GM23338 (cell line): ENCODE measurements at regions not wholly inside any gene's neighbourhood (a gene's known extent, or its start where the extent isn't known, plus 50 kb on each side); places are given as distances from the start of the nearest gene placed in this dataset.

Experiments
- ATAC-seq: fragments of 200-7000 bp; cut with Tn5 transposase; 3 replicates; pipeline ENCODE4 v1.9.1; 2020
- DNase-seq: peaks from one replicate; pipeline ENCODE4 v3.0.0-alpha.2; 2015; ENCODE audit warnings: low spot score
- H2AFZ ChIP-seq: fragments of 200-600 bp; sonication (generic); 2 replicates; pipeline ENCODE4 v1.8.0; 2016; ENCODE audit warnings: antibody characterized with exemption, mild to moderate bottlenecking, moderate library complexity
- H3F3A ChIP-seq: fragments of 200-600 bp; sonication (generic); replicated peaks from 2 replicates; pipeline ENCODE4 v1.8.0; 2017; ENCODE audit warnings: antibody characterized with exemption, mixed run types, low read depth
- H3K27ac ChIP-seq: fragments of 200-600 bp; sonication (generic); 2 replicates; pipeline ENCODE4 v1.6.1; 2016; ENCODE audit warnings: low read depth
- H3K27me3 ChIP-seq: fragments of 200-600 bp; sonication (generic); 2 replicates; pipeline ENCODE4 v1.8.0; 2016; ENCODE audit warnings: mild to moderate bottlenecking, mixed run types, moderate library complexity; ENCODE audit not compliant: insufficient read depth
- H3K36me3 ChIP-seq: fragments of 200-600 bp; sonication (generic); 2 replicates; pipeline ENCODE4 v1.8.0; 2016; ENCODE audit warnings: mild to moderate bottlenecking; ENCODE audit not compliant: insufficient read depth
- H3K4me1 ChIP-seq: fragments of 200-600 bp; sonication (generic); 2 replicates; pipeline ENCODE4 v1.8.0; 2016; ENCODE audit warnings: mild to moderate bottlenecking, moderate library complexity; ENCODE audit not compliant: insufficient read depth
- H3K4me2 ChIP-seq: fragments of 200-600 bp; sonication (generic); 2 replicates; pipeline ENCODE4 v1.7.1; 2017; ENCODE audit warnings: mixed run types
- H3K4me3 ChIP-seq: fragments of 200-600 bp; sonication (generic); 2 replicates; pipeline ENCODE4 v1.6.1; 2016; ENCODE audit warnings: mixed run types
- H3K79me2 ChIP-seq: fragments of 200-600 bp; sonication (generic); replicated peaks from 2 replicates; pipeline ENCODE4 v1.8.0; 2017; ENCODE audit warnings: mild to moderate bottlenecking; ENCODE audit not compliant: insufficient read depth
- H3K9me2 ChIP-seq: fragments of 200-600 bp; sonication (generic); 2 replicates; pipeline ENCODE4 v1.8.0; 2017; ENCODE audit not compliant: insufficient read depth
- H4K20me1 ChIP-seq: fragments of 200-600 bp; sonication (generic); replicated peaks from 2 replicates; pipeline ENCODE4 v1.8.0; 2017; ENCODE audit warnings: mild to moderate bottlenecking; ENCODE audit not compliant: insufficient read depth
- H3K27ac Mint-ChIP-seq: 2 replicates; pipeline ENCODE4 v1.8.0; 2020; ENCODE audit warnings: inconsistent platforms, mild to moderate bottlenecking, moderate library complexity, mixed read lengths
- H3K27me3 Mint-ChIP-seq: 3 replicates; pipeline ENCODE4 v1.8.0; 2022; ENCODE audit warnings: low read depth, mild to moderate bottlenecking, moderate library complexity, mixed read lengths, inconsistent platforms; ENCODE audit not compliant: insufficient read depth, poor library complexity
- H3K36me3 Mint-ChIP-seq: 3 replicates; pipeline ENCODE4 v1.8.0; 2021; ENCODE audit warnings: low read depth, mild to moderate bottlenecking, inconsistent platforms, moderate library complexity, mixed read lengths
- H3K4me1 Mint-ChIP-seq: 3 replicates; pipeline ENCODE4 v1.8.0; 2020; ENCODE audit warnings: mild to moderate bottlenecking, inconsistent platforms, mixed read lengths
- H3K4me3 Mint-ChIP-seq: 3 replicates; pipeline ENCODE4 v1.8.0; 2021; ENCODE audit warnings: moderate library complexity, mild to moderate bottlenecking, inconsistent platforms, mixed read lengths
- H3K9me3 Mint-ChIP-seq: 3 replicates; pipeline ENCODE4 v1.8.0; 2020; ENCODE audit warnings: moderate library complexity, mild to moderate bottlenecking, inconsistent platforms, mixed read lengths
- CTCF ChIP-seq, 2 experiments: fragments of 200-600 bp in 1 of 2; sonication (generic) in 1 of 2; conservative IDR thresholded peaks; 2 replicates each; pipeline versions ENCODE4 v1.5.1 to v1.6.1; 2016 to 2017; ENCODE audit warnings: antibody characterized with exemption in 2 of 2, low read depth in 2 of 2, mild to moderate bottlenecking in 2 of 2, moderate library complexity in 1 of 2
- ETS1 ChIP-seq: IDR thresholded peaks from 2 replicates; pipeline ENCODE4 v1.6.1; 2016; ENCODE audit warnings: antibody characterized with exemption
- EZH2 ChIP-seq: fragments of 200-600 bp; sonication (generic); IDR thresholded peaks from one replicate; pipeline ENCODE4 v1.8.0; 2017; ENCODE audit warnings: antibody characterized with exemption, mild to moderate bottlenecking, low read depth; ENCODE audit not compliant: unreplicated experiment
- EZH2phosphoT487 ChIP-seq: fragments of 200-600 bp; sonication (generic); IDR thresholded peaks from one replicate; pipeline ENCODE4 v1.8.1; 2018; ENCODE audit warnings: antibody characterized with exemption; ENCODE audit not compliant: unreplicated experiment
- JUNB ChIP-seq: IDR thresholded peaks from one replicate; pipeline ENCODE4 v1.6.1; 2016; ENCODE audit warnings: antibody characterized with exemption; ENCODE audit not compliant: unreplicated experiment
- POLR2AphosphoS5 ChIP-seq: IDR thresholded peaks from 2 replicates; pipeline ENCODE4 v1.6.1; 2016; ENCODE audit warnings: antibody characterized with exemption, low read depth
- REST ChIP-seq: IDR thresholded peaks from one replicate; pipeline ENCODE4 v1.6.1; 2018; ENCODE audit warnings: antibody characterized with exemption; ENCODE audit not compliant: unreplicated experiment
- ZNF114 ChIP-seq: fragments of 250-450 bp; sonication (Bioruptor Pico); IDR thresholded peaks from 2 replicates; pipeline ENCODE4 v1.5.0; 2020; ENCODE audit warnings: mild to moderate bottlenecking, moderate library complexity

- no peak for TF ChIP-seq CTCF (conservative IDR thresholded peaks at IDR 0.05; ENCODE audit: low read depth in 2 of 2)
Measured at GRCh38 chr3:132834356-132834755, 112.1 kb upstream of the NPHP3 start (continued).

GRCh38 chr3:132829101-132829500 lies 106.9 kb upstream of the NPHP3 start:
- Histone ChIP-seq H3K36me3 (no peaks in the 10 kb centered on the region), H3K27me3 (no peaks in the 10 kb centered on the region), H4K20me1 (no peaks in the 10 kb centered on the region), H3K9me2 (peaks cover 7% of the 10 kb centered on the region; the same call in 1 of the 2 replicates), H3K4me3 (no peak overlapping the region), H3K4me1 (peaks cover 2% of the 10 kb centered on the region; the same call in 1 of the 2 replicates), H3F3A (no peaks in the 10 kb centered on the region), H2AFZ (peak overlapping the region; percentile 56), H3K27ac (no peak overlapping the region), H3K4me2 (no peak overlapping the region), H3K79me2 (no peaks in the 10 kb centered on the region)
- H3K4me3 Mint-ChIP-seq = no peak overlapping the region
- no peaks in the 10 kb centered on the region for H3K27me3 Mint-ChIP-seq
- no peak overlapping the region; the same call in 1 of the 2 replicates for H3K27ac Mint-ChIP-seq
- no peaks in the 10 kb centered on the region; the same call in 2 of the 3 replicates for H3K4me1 Mint-ChIP-seq
- ATAC-seq (no peak), DNase-seq (peak; percentile 30)
- no peaks in the 10 kb centered on the region for H3K9me3 Mint-ChIP-seq
- TF ChIP-seq ETS1 (no peak), REST (no peak), ZNF114 (CRISPR knock-in tag) (no peak), EZH2 (no peak), CTCF (conservative IDR thresholded peaks at IDR 0.05; ENCODE audit: low read depth in 2 of 2) (no peak; a peak in 1 of 4 replicates), JUNB (no peak), POLR2AphosphoS5 (no peak), EZH2phosphoT487 (no peak)
- no peaks in the 10 kb centered on the region for H3K36me3 Mint-ChIP-seq
